CMK (cell line): ENCODE measurements at regions not wholly inside any gene's neighbourhood (a gene's known extent, or its start where the extent isn't known, plus 50 kb on each side); places are given as distances from the start of the nearest gene placed in this dataset.

Source experiments
- DNase-seq: peaks from one replicate; pipeline ENCODE4 v3.0.0-alpha.2; 2010; ENCODE audit warnings: low read depth

DNA sequence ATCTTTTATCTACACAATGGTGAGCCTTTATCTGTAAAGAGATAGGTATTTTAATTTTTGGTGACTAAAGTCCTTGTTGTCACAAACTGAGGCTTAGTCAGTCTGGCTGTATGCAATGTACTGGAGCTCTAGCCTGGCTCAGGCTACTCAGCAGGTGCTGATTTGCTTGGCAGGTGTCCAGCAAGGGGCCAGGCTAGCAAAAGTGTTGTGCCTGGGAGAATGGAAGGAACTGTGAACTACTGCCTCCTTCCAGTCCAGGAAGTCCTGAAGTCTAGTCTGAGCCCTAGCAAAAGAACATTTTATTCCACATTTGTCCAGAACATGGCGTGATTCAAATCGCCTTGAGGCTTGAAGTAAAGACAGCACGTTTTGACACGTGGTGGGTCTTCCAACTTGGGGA lies 260.5 kb downstream of the CCDC85A start:
- DNase-seq = no peak

DNA sequence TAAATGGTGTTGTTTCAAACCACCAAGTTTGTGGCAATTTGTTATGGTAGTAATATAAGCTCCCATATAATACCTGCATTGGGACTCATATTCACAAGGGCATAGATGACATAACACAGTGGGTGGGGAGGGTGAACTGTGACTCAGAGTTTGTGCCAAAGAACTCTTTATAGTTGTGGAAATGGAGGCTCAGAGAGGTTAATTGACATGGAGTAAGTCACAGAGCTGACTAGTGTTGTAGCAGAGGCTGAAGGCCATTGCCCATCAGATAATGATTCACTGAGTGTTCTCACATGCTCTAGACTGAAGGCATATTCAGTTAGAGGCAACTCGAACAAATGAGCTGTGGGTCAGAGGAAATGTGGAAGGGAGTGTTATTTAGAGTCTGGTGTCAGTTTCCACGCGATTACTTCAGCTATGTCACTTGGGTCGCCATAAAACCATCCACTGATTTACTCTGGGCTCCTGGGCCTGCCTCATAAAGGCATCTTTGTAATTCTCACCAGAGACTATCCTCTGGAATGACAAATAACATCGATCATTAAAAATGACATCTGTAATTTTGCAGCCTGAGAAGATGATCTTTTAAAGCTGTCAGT lies 264.7 kb downstream of the CCDC85A start:
- no peak for DNase-seq

DNA sequence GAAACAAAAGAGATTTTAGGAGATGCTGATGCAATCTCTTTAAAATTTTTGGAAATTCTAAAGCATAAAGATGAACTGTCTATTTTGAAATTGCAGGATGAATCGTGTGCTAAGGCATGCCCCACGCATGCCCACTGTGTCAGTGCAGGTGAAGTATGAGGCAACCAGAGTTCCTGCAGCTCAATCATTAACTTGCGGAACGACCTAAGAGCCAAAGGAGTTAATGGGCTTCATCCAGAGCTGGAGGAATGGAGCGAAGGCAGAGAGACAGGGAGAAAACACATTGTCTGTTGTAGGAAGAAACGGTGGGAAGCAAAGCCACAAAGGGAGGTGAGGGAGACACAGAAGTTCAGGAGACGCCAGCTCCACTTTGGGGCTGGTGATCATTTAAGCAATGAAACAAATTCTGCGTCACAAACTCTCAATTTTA lies 265.2 kb downstream of the CCDC85A start:
- no peak for DNase-seq

DNA sequence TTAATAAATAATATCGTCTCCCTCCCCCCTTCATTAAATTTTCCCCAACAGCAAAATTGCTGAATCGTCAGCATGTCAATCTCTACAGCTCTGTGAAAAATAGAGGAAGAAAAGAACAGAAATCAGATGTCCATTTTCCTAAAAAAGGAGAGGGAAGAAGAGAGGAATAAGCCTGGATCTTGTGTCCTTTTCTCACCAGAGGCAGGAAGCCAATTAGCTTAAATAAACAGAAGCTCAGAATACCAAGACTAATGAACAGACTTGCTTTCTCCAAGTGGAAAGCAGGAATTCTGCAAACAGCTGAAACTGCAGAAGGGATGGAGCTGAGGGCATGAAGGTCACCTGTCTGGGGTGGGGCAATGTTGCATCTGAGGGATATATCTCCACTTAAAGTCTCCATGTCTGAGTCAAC lies 265.7 kb downstream of the CCDC85A start:
- no peak for DNase-seq

DNA sequence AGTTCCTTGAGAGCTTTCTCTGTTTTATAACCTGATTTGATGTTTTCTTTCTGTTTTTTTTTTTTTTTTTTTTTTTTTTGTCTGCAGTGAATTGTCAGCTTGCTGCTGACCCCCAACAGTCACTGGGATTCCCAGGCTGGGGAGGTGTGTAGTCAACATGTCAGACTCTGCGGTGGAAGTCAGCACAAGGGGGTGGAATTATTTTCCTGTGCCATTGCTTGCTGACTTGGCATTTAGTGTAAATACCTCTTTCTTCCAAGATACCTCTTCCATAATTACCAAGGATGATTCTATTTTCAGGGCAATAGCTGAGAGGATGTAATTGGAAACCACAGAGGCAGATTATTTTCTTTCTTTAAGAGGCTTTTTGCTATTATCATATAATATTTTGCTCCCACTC lies 266.3 kb downstream of the CCDC85A start:
- no peak for DNase-seq

DNA sequence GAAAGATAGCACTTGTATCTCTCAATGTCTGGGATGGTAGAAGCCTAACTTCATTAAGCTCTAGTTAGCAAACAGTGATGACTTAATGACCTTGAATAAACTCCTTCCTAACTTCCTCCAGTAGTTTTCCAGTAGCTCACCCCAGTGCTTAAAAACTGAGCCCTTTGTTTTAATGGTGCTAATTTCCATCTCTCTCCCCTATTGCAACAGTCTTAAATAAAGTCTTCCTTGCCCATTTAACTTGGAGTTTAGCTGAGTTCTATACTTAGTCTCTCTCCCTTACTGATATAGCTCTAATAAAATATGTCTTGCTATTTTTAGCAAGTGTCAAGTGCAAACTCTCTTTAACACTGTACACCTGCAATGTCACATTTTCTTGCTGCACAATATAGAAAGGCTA lies 267.0 kb downstream of the CCDC85A start:
- DNase-seq = no peak

DNA sequence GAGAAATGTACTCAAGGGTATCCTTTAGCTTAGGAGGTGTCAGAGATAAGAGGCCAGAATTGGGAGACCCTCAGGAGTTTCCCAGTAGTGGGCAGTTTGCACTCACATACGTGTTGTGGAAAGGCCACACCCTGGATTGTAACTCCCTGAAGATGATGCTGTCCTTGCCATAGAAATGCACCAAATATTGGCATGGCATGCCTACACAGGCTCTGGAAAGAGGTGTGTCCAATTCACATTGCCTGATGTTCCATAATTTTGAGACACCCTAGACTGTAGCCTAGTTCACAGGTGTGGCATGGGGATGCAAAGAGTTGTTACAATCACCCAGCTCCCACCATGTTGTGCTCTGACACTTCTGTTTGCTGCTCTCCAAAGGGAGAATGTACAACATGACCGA lies 271.9 kb downstream of the CCDC85A start:
- DNase-seq = no peak

DNA sequence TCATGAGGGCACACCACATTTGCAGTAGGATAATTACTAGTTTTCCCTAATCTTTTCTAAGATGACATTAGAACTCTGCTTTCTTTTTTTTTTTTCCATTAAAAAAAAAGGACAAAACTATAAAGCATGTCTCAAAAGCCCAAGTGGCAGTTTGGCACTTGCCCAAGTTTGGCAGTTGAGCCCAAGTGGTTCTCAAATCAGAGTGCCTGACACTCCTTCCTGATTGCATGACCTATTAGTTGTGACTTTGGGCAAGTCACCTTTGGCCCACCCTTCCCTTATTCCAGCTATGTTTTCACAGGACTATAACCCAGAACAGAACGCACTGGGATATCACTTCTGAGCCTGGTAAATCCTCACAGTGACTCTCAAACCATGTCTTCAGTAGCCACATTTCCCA lies 273.0 kb downstream of the CCDC85A start:
- no peak for DNase-seq

DNA sequence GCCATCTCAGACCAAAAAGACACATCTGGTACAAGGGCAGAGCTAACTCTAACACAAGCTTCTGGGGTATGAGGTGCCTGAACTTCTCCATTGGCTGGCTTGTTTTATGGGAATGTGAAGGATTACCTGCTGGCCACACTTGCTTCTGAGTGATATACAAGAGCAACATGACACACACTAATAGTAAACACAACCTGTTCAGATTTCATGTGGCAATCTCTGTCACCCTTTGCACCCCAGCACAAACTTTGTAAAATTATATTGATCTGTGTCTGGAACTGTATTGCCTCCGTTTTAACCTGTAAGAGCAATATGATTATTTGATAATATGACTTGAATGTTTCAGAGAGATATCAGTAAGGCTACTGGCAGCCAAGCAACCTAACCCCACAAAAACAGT lies 276.7 kb downstream of the CCDC85A start:
- no peak for DNase-seq

DNA sequence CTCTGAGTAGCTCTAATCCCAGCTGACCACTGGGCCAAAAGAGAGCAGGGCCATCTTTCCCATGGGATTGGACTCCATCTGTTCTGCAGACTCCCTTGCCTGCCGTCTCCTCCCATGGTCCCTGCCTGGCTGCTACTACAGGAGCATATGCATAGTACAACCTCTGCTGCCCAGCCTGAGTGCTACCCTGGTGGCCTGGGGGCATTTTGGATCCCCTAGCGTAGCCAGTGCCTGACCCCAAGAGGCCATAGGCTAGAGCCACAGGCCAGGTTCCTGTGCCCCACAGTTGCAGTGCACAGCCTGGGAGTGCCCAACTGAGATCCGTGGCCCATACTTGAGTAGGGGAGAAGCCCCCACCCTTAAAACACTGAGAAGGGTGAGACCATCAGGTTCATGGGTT lies 280.3 kb downstream of the CCDC85A start:
- DNase-seq = no peak

DNA sequence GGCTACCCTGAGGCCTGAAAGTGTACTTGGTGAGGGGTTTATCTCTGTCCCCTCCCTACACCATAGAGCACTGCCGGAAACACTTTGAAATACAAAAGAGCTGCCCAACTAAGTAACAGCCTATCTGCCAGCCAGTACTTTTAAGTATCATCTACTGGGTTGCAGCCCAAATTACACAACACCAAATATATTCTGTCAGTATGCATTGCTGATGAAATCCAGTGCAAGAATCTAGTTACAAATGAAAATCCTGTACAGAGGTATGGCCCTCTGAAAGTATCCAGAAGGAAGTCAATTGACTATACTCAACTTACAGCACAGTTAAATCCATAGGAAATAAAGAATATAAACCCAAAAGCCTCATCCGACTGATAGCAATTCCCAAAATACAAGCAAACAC lies 280.8 kb downstream of the CCDC85A start:
- no peak for DNase-seq

DNA sequence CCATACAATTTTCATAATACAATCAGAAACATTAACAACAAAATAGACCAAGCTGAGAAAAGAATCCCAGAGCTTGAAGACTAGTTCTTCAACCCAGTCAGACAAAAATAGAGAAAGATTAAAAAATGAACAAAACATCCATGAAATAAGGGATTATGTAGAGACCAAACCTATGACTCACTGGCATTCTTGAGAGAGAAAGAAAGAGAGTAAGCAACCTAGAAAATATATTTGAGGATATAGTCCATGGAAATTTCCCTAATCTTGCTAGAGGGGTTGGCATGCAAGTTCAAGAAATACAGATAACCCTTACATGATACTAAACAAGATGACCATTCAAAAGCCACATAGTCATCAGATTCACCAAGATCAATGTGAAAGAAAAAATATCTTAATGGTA lies 281.7 kb downstream of the CCDC85A start:
- DNase-seq = no peak

DNA sequence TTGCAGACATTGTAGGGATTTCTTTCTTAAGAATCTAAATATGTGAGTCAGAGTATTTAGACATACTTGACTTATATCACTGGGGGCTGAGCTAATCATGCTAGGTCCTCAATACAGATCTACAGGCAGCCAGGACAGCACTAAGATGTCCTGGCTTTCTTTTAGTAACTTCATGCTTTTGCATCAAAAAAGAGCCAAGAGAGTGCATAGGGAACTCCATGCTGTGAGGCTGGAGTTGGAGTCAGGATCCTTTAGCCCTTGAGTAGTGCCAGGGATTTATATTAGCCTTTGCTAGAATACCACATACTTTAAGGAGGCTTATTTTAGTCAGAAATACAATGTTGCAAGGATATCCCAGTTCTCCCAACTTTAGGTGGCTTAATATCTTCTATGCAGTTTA lies 289.7 kb downstream of the CCDC85A start:
- no peak for DNase-seq

DNA sequence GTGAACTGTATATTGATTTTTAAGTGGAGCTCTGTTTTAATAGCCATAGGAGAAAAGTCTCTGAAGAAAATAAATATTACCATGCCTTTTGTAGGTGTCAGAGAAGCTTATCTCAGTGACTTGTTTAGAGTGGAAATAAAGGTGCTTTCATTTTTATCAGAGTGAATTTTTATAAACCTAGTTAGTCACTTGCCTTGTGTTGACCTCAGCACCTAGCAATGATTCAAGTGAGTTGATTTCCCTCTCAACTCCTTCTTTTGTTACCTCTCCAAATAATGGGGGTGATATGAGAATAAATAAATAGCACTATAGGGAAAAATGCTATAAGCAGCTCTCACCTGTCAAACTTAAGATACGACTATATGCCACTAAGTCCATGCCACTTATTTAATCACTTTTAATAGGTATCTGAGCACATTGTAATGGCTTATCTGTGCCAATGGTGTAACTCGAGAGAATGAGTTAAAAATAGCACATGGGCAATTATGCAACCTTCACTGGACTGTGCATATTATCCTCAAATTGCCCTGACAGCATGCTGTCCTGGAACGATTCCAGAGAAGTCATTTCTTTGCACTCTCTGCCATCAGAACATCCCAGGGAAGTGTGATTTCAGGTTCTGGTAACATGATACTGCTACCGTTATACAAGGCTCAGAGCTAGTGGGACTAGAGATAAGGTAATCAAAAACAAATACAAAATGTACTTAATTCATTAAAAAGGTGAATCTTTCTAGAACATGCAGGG lies 290.8 kb downstream of the CCDC85A start:
- DNase-seq = no peak

DNA sequence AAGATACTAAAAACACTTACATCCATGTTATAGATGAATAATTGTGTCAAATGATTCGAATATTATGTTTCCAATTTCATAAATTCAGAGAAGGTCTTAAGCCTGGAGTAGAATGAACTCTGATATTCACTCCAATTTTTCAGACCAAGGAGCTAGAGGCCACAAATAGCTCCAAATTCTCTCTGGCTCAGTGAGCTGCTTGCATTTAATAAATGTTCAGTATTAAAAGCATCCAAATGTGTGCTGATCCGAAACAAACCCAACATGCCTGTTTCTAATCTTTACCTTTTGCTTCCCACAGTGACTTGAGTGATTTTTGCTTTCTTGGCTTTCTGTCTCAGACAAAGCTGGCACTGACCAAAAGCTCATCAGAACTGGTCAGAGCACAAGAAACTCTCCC lies 291.4 kb downstream of the CCDC85A start:
- no peak for DNase-seq

DNA sequence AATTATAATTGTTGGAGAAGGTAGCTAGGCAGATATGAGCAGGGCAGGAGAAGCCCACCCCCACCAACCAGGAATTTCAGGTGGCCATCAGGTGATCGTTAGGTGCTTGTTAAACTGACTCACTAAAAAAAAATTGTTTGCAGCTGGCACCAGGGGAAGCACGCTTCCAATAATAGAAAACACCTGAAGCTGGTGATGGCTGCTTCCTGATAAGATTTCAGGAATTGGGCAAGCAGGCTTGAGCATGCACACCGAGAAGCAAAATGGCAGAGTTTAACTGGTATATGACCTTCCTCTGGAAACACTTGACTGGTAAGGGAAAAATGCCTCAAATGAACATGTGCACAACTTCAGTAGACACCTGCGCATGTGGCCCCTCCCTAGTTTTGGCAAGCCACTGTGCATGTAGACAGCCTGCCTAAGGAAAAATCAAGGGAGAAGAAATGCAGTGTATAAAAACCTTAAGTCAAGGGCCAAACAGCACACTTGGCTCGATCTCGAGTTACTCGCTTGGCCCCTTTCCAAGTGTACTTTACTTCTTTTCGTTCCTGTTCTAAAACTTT lies 292.8 kb downstream of the CCDC85A start:
- no peak for DNase-seq

DNA sequence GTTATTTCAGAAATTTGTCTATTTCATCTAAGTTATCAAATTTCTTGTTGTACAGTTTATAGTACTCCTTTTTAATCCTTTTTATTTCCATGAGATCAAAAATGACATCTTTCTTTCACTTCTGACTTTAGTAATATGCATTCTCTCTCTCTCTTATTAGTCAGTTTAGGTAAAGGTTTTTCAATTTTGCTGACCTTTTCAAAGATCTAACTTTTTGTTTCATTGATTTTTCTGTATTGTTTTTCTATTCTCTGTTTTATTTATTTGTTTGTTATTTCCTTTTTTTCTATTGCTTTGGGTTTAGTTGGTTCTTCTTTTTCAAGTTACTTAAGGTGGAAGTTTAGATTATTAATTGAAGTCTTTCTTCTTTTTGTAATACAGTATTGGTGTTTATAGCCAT lies 294.2 kb downstream of the CCDC85A start:
- DNase-seq = no peak

DNA sequence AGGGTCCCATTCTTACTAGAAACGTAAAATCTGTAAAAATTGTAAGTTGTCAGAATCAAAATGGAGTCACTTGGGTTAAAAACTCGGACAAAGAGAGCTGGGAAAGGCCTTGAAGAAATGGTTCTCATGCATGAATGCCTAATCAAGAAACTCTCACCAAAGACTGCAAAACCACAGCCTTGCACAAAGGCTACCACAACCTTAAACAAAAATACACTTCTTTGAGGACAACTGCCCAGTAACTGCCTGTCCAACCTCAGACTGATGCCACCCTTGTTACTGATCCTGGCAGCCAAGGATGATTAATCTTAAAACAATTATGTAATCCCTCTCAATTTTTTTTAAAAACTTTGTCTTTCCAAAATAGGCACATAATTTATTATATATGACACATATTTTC lies 299.3 kb downstream of the CCDC85A start:
- no peak for DNase-seq

DNA sequence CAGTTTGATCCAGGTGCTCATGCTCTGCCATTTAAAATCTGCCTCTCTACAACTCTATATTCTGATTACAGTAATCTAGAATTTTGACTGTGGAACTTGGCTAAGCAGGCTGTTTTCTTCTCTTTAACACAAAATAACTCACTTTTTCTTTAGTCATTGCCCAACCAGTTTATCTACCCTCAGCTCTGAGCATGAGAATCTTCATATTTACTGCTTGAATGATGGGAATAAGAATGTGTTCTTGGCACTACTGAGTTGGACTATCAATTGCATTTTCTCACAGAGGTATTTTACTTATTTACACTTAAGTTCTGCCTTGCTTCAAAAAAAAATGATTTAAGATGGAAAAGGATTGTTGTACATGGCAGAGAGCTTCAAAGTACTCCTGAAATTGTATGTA lies 301.1 kb downstream of the CCDC85A start:
- DNase-seq = no peak

DNA sequence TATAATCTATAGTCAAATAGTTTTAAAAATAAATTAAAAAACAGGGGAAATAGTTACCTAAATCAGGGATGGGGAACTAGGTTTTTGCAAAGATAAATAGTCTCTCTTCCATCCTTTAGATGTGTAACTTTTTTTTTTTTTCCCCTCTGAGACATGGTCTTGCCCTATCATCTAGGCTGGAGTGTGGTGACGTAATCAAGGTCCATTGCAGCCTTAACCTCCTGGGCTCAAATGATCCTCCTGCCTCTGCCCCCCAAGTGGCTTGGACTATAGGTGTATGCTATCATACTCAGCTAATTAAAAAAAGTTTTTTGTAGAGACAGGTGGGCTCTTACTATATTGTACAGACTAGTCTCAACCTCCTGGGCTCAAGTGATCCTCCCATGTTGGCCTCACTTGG lies 316.5 kb downstream of the CCDC85A start:
- no peak for DNase-seq

DNA sequence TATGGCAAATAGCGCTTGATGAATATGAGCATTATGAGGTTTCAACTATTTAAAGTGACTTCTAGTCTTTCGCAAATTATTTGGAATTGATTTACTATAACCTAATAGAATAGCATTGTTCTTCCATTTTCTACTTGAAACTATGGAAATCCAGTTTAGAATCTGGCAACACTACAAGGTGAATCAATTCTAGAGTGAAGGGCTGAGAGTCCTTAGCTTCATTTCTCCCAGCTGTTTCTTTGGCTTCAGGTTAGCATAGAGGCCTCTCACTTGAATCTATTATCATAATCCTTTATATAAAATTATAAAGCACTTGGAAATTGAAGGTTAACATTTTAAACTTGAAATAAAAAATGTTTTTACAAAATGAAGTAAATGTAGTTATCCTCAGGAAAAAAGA lies 318.8 kb downstream of the CCDC85A start:
- no peak for DNase-seq

DNA sequence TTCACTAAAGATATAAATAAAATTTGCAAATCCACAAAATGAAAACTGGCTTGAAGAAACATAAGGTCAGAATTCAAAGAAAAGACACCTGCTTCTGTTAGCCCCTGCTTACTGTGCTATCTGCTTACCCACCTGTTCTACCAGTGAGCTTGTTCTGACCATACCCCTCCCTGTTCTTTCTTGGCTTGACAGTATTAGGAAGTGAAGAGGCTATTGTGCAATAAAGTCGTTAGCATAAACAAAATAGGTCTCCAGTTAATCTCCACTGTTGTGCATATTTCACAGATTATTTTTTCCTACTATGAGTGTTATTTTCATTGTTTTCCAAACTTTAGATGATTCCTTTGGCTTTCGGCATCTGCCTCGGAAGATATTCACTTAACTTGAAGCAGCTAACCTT lies 322.1 kb downstream of the CCDC85A start:
- no peak for DNase-seq

DNA sequence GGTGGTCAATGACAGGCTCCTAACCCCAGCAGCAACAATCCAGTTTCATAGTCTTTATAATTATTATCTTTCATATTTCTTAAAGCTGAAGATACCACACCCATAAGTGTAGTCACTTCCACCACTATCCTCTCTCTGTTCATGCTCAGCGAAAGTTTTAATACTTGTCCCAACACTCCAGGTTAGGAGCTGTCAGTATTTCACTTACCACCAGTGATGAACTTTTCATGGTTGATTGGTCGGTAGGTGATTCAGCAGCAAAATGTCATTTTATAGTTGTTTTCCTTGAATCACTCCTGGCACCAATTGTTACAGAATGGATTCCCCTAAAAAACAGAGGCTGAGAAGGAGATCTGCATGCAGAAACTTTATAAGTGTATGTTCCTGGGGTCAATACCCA lies 324.9 kb downstream of the CCDC85A start:
- DNase-seq = no peak

DNA sequence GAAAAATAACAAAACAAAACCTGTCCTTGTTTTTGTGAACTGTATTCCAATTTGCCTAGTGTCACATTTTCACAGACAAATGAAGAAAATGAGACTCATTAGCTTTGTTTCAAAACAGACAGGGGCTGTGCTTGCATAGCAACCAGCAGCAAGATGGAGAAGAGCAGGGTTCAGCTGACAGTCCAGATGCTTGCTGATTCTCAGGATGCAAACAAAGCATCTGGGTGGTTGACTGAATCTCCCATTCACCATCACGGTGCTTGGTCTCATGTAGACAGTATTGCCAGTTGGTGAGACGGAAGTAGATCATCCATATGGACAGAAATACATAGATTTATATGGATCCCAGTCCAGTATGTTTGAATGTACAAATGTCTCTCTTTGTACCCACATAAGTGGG lies 326.8 kb downstream of the CCDC85A start:
- no peak for DNase-seq
